Activated CD8-positive, alpha-beta T cell treated with anti-CD3 and anti-CD28 coated beads for 36 hours (primary cell): ENCODE measurements at regions not wholly inside any gene's neighbourhood (a gene's known extent, or its start where the extent isn't known, plus 50 kb on each side); places are given as distances from the start of the nearest gene placed in this dataset.

Source experiments
- ATAC-seq: fragments of 200-7000 bp; cut with Tn5 transposase; one replicate; pipeline ENCODE4 v1.10.0; 2021; ENCODE audit warnings: mild to moderate bottlenecking, moderate library complexity
- CTCF ChIA-PET: fragments of 350-600 bp; sonication (Branson Sonifier 250); formaldehyde crosslinking; loops from one replicate; lab custom pipeline; 2021; ENCODE audit warnings: antibody characterized with exemption; lab: Charles Lee
- POLR2A ChIA-PET: fragments of 350-600 bp; sonication (Branson Sonifier 250); formaldehyde crosslinking; loops from one replicate; lab custom pipeline; 2021; ENCODE audit warnings: antibody characterized with exemption; lab: Charles Lee
- DNase-seq: peaks from one replicate; pipeline ENCODE4 v3.0.0-alpha.2; 2020
- H3K27ac Mint-ChIP-seq: one replicate; pipeline ENCODE4 v1.8.0; 2021; ENCODE audit warnings: mild to moderate bottlenecking, mixed read lengths
- H3K27me3 Mint-ChIP-seq: one replicate; pipeline ENCODE4 v1.8.0; 2021; ENCODE audit warnings: mixed read lengths
- H3K36me3 Mint-ChIP-seq: one replicate; pipeline ENCODE4 v1.8.0; 2021; ENCODE audit warnings: low read depth, mixed read lengths
- H3K4me1 Mint-ChIP-seq: one replicate; pipeline ENCODE4 v1.8.0; 2021; ENCODE audit warnings: low read depth, mixed read lengths
- H3K4me3 Mint-ChIP-seq: one replicate; pipeline ENCODE4 v1.8.0; 2021; ENCODE audit warnings: mild to moderate bottlenecking, moderate library complexity, mixed read lengths
- H3K9me3 Mint-ChIP-seq: one replicate; pipeline ENCODE4 v1.8.0; 2021; ENCODE audit warnings: mixed read lengths
- intact Hi-C: fragments of 100-400 bp; cut with micrococcal nuclease; formaldehyde crosslinking; loops from one replicate; pipeline ENCODE4 v1.10.0; 2022
- TF ChIP-seq, protein P1 (sequence below): fragments of 200-600 bp; IDR thresholded peaks from one replicate; pipeline ENCODE4 v1.8.0; 2022; ENCODE audit warnings: antibody characterized with exemption, mild to moderate bottlenecking

- Mint-ChIP-seq H3K27ac (no peak overlapping the region), H3K27me3 (peaks cover 14% of the 10 kb centered on the region), H3K9me3 (no peaks in the 10 kb centered on the region), H3K36me3 (no peaks in the 10 kb centered on the region), H3K4me3 (no peak overlapping the region), H3K4me1 (no peaks in the 10 kb centered on the region)
- CTCF ChIA-PET: no interaction called here
- DNase-seq: no peak
- intact Hi-C loops: no loop called here
- POLR2A ChIA-PET: no interaction called here
- no peak for ATAC-seq
- TF ChIP-seq, protein P1, sequence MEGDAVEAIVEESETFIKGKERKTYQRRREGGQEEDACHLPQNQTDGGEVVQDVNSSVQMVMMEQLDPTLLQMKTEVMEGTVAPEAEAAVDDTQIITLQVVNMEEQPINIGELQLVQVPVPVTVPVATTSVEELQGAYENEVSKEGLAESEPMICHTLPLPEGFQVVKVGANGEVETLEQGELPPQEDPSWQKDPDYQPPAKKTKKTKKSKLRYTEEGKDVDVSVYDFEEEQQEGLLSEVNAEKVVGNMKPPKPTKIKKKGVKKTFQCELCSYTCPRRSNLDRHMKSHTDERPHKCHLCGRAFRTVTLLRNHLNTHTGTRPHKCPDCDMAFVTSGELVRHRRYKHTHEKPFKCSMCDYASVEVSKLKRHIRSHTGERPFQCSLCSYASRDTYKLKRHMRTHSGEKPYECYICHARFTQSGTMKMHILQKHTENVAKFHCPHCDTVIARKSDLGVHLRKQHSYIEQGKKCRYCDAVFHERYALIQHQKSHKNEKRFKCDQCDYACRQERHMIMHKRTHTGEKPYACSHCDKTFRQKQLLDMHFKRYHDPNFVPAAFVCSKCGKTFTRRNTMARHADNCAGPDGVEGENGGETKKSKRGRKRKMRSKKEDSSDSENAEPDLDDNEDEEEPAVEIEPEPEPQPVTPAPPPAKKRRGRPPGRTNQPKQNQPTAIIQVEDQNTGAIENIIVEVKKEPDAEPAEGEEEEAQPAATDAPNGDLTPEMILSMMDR: no peak
Observed at GRCh38 chr19:30712431-30713337, 340.5 kb downstream of the ZNF536 start.

DNA sequence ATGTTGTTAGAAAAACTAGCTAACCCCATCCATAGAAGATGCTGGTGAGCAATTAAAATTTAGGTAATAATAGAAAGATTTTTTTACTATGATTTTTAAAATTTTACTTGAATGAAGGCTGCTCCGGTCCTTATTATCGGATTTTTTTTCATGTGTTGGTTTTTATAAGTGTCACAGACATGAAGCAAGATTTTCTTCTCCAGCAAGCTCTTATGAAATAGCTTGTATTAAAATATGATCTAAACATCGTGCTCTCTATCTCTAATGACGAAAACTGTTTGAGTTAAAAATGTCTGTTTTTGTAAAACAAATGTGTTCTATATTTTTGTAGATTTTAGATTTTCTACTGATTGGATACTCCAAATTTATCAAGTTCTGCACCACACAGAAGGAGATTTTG lies 339.6 kb downstream of the ZNF536 start:
- CTCF ChIA-PET: no interaction called here
- Mint-ChIP-seq H3K4me1 (no peaks in the 10 kb centered on the region), H3K27ac (no peak overlapping the region), H3K4me3 (no peak overlapping the region), H3K36me3 (no peaks in the 10 kb centered on the region), H3K9me3 (no peaks in the 10 kb centered on the region), H3K27me3 (peaks cover 17% of the 10 kb centered on the region)
- POLR2A ChIA-PET: no interaction called here
- intact Hi-C loops: no loop called here
- ATAC-seq: no peak
- TF ChIP-seq, protein P1: no peak
- no peak for DNase-seq

- no peaks in the 10 kb centered on the region for H3K36me3 Mint-ChIP-seq
- no peaks in the 10 kb centered on the region for H3K4me1 Mint-ChIP-seq
- TF ChIP-seq, protein P1: no peak
- no peaks in the 10 kb centered on the region for H3K9me3 Mint-ChIP-seq
- ChIA-PET POLR2A (no interaction called here), CTCF (no interaction called here)
- DNase-seq (no peak), ATAC-seq (no peak)
- no peak overlapping the region for H3K27ac Mint-ChIP-seq
- no peak overlapping the region for H3K4me3 Mint-ChIP-seq
- peaks cover 12% of the 10 kb centered on the region for H3K27me3 Mint-ChIP-seq
- intact Hi-C loops: no loop called here
Observed at GRCh38 chr19:30711296-30711695, 339.1 kb downstream of the ZNF536 start.

DNA sequence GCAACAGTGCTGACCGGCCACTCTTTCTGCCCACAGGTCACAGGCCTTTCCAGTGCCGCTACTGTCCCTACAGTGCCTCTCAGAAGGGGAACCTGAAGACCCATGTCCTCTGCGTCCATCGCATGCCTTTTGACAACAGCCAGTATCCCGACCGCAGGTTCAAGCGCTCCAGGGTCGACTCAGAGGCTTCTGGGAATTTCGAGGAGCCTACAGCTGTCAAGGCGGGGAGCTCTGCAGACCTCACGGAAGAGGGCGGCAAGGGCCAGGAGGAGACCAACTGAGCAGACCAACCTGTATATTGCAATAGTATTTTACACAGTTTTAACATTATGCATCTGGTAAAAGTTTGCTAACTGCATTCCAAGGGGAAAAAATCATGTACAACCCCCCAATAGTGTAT lies 338.5 kb downstream of the ZNF536 start:
- intact Hi-C loops: no loop called here
- Mint-ChIP-seq H3K36me3 (no peaks in the 10 kb centered on the region), H3K4me3 (no peak overlapping the region), H3K4me1 (no peaks in the 10 kb centered on the region), H3K27ac (no peak overlapping the region), H3K9me3 (no peaks in the 10 kb centered on the region), H3K27me3 (peaks cover 12% of the 10 kb centered on the region)
- ChIA-PET POLR2A (no interaction called here), CTCF (no interaction called here)
- ATAC-seq (no peak), DNase-seq (no peak)
- TF ChIP-seq, protein P1: no peak

DNA sequence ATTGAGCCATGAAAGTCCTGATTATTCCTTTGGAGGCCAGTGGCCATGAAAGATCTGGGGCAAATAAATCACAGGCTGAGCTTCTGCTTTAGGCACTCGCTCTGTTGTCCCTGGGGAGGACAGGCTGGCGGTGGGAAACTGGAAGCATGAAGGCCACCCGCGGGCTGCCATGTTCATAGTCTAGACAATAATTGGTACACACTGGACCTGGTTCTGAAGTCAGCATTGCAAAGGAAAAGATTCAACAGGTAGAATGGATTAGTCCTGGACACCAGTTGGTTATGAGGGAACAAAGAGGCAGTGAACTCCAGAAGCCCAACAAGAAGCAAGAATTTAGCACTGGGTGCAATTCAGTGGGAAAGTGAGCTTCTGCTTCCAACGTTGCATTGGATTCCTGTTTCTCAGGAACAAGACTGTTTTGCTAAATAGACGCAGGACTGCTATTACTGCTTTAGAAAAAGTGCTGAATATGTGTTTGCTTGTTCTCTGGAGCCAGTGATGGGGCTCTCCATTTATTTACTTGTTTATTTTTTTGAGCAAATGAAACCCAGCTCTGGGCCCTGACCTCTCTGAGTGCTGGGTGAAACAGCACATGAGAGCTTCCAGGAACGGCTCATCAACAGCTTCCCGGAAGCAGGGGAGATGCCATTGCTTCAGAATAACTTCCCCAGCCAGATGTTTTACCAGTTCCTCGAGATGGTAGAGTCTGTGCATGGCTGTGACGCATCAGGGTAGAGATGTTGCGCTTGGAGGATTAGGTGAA lies 336.4 kb downstream of the ZNF536 start:
- no peak overlapping the region for H3K4me3 Mint-ChIP-seq
- H3K27ac Mint-ChIP-seq: no peak overlapping the region
- intact Hi-C loops: no loop called here
- ATAC-seq (no peak), DNase-seq (no peak)
- TF ChIP-seq, protein P1: no peak
- H3K9me3 Mint-ChIP-seq: no peaks in the 10 kb centered on the region
- H3K27me3 Mint-ChIP-seq: peaks cover 13% of the 10 kb centered on the region
- H3K4me1 Mint-ChIP-seq: no peaks in the 10 kb centered on the region
- ChIA-PET POLR2A (no interaction called here), CTCF (interaction anchor here (1.3 to 1.4 kb wide), 2 partner anchors 26 kb away, joined by 3 to 5 read pairs; no protein-coding TSS in a partner anchor)
- H3K36me3 Mint-ChIP-seq: no peaks in the 10 kb centered on the region
